PFSK-1 (cell line): ENCODE measurements at regions not wholly inside any gene's neighbourhood (a gene's known extent, or its start where the extent isn't known, plus 50 kb on each side); places are given as distances from the start of the nearest gene placed in this dataset.

Experiments used
- POLR2AphosphoS5 ChIP-seq: IDR thresholded peaks from 2 replicates; pipeline ENCODE4 v1.6.1; 2012; ENCODE audit warnings: low read depth, mild to moderate bottlenecking, control low read depth, low read length, moderate library complexity
- REST ChIP-seq, 2 experiments: IDR thresholded peaks; 2 replicates each; pipeline versions ENCODE4 v1.6.1 to v1.8.0; 2011 to 2012; ENCODE audit warnings: low read depth in 2 of 2, low read length in 2 of 2, control low read depth in 1 of 2, inconsistent platforms in 1 of 2, mild to moderate bottlenecking in 1 of 2, moderate library complexity in 1 of 2; ENCODE audit not compliant: insufficient read depth in 1 of 2
- SIN3A ChIP-seq: IDR thresholded peaks from 2 replicates; pipeline ENCODE4 v1.6.1; 2012; ENCODE audit warnings: mild to moderate bottlenecking, low read length, moderate library complexity, borderline replicate concordance; ENCODE audit not compliant: insufficient read depth
- TAF1 ChIP-seq: IDR thresholded peaks from 2 replicates; pipeline ENCODE4 v1.6.1; 2012; ENCODE audit warnings: low read length, control low read depth, borderline replicate concordance; ENCODE audit not compliant: insufficient read depth

- TF ChIP-seq SIN3A, result no peak
- TF ChIP-seq POLR2AphosphoS5, result no peak
- no peak for TF ChIP-seq REST (IDR thresholded peaks at IDR 0.05; ENCODE audit: insufficient read depth in 1 of 2, low read depth in 2 of 2, low read length in 2 of 2)
- no peak for TF ChIP-seq TAF1
These were observed 84.8 kb upstream of the NUDT4 start for GRCh38 chr12:93292731-93293566.
